ENCODE measurements at regions not wholly inside any gene's neighbourhood (a gene's known extent, or its start where the extent isn't known, plus 50 kb on each side); places are given as distances from the start of the nearest gene placed in this dataset.

DNA sequence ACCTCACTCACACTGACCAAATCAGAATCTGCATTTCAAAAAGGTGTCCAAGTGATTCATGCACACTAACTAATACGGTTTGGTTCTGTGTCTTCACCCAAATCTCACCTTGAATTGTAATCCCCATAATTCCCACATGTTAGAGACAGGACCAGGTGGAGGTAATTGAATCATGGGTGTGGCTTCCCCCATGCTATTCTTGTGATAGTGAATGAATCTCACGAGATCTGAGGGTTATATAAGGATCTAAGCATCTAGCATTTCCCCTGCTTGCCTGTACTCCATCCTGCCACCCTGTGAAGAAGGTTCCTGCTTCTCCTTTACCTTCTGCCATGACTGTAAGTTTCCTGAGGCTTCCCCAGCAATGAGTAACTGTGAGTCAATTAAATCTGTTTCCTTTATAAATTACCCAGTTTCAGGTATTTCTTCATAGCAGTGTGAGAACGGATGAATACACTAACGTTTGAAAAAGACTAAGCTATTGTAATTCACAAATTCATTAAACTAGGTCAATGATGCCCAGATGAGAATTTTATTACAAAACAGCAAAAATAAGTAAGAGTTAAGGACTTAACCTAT is 759.1 kb downstream of the GALC start:
- no peak for DNase-seq (ENCODE audit: low read depth)

- DNase-seq (ENCODE audit: low read depth), result no peak
Observed at GRCh38 chr14:87233266-87233665, 759.7 kb downstream of the GALC start.

- no peak for DNase-seq (ENCODE audit: low read depth)
Observed at GRCh38 chr14:87231336-87232026, 761.5 kb downstream of the GALC start.

DNA sequence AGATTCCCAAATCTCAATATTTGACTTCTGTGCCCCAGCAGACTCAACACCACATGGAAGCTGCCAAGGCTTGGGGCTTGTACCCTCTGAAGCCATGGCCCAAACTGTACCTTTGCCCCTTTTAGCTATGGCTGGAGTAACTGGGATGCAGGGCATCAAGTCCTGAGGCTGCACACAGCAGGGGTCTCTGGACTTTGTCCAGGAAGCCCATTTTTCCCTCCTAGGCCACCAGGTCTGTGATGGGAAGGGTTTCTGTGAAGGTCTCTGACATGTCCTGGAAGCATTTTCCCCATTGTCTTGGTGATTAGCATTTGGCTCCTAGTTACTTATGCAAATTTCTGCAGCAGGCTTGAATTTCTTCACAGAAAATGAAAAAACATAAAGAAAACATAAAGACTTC is 762.3 kb downstream of the GALC start:
- DNase-seq (ENCODE audit: low read depth), result no peak

DNA sequence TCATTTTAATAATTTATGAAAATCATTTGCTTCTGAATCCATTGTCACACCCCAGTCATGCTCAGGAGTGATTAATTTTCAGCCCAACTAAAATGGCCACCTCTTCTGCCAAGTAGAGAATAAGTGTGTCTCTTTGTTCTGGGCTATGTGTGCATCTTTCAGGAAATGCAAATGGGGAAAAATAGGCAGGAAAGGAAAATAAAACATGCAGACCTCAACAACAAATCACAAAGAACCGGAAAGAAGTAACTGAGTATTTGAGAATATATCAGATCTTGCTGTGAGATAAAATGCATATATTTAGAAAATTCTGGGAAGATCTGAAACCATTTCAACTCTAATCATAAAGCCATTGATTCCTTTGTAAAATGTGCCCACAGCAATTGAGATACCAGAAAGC is 763.9 kb downstream of the GALC start:
- DNase-seq (ENCODE audit: low read depth), result no peak

DNA sequence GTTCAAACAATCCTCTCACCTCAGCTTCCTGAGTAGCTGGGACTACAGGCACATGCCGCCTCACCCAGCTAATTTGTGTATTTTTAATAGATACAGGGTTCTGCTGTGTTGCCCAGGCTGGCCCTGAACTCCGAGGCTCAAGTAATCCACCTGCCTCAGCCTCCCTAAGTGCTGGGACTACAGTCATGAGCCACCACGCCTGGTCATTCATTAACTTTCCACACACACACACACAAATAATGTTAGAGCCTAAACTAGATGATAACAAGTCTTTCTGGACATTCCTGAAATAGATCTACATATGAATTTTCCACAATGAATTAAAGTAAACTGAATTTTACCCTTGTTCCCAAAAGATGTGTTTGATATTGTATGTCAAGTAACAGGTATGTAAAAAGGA is 776.0 kb downstream of the GALC start:
- DNase-seq (ENCODE audit: low read depth), result no peak

DNA sequence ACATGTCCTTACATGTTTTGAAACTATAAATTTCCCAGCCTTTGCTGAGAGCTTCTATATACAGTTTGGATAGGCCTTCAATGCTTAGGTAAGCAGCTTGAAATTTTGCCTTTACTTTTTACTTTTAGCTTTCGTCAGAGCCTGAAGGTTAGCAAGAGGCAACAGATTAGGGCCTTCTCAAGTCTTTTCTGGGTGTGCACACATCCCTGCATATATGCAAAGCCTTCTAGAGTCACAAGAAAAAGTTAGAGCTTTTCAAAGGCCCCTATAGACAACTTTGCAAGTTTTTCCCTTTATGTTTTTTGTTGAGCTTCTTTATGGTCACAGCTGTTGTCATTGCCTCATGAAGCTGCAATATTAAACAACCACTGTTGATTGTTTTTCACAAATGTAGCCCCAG is 778.4 kb downstream of the GALC start:
- no peak for DNase-seq (ENCODE audit: low read depth)

GRCh38 chr14:87207756-87208155 is 785.2 kb downstream of the GALC start:
- DNase-seq (ENCODE audit: low read depth), result no peak

DNA sequence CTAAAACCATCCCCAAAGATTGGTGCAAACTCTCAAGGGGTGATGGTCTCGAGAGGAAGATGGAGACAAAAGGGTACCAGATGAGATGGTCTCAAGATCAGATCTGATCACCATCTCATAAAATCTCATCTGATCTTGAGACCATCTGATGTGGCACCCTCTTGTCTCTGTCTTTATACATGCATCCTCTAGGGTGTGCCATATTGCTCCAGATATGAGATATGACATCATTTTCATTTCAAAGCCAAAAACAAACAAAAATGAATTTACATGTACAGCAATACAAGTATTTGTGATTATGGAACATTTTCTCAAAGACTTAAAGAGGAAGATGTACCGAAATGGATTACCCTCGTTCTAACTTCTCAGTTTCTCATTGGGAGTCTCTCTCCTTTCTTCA is 787.2 kb downstream of the GALC start:
- no peak for DNase-seq (ENCODE audit: low read depth)

DNA sequence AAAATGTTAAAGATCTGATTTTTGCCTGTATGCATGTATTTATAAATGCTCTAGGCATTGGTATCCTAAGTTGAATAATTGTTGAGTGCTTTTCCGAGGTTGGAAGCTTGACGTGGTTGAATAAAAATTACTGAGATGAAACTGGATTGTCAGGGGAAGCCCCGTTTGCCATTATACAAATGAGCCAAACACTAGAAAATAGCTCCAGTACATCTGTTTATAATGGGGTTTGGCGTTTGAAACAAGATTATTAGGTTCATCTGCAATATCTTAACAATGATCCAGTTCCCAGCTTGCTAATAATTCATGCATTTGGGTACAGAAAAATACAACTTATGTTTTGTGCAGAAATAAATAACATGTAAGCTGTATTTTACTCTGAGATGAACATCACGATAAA is 789.6 kb downstream of the GALC start:
- DNase-seq (ENCODE audit: low read depth), result no peak

GRCh38 chr14:87199381-87199780 is 793.6 kb downstream of the GALC start:
- no peak for DNase-seq (ENCODE audit: low read depth)

GRCh38 chr14:87196436-87196835 is 796.5 kb downstream of the GALC start:
- no peak for DNase-seq (ENCODE audit: low read depth)

DNA sequence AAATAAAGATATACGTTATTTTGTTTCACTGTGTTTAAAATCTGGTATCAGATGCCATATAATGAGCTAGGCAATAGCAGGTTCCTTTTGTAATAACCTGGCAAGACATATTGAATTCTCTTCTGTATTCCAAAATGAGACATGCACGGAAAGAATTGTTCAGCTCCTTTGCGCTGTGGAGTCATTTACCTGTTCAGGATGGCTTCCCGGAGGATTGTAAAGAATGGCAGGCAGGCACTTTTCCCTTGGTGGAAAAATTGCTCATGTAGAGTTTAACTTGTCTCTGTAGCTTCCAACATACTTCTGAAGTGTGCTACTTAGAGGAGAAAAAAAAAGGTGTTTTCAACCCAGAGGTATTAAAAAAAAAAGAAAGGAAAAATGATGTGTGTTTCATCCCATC is 805.2 kb downstream of the GALC start:
- DNase-seq (ENCODE audit: low read depth), result no peak

DNA sequence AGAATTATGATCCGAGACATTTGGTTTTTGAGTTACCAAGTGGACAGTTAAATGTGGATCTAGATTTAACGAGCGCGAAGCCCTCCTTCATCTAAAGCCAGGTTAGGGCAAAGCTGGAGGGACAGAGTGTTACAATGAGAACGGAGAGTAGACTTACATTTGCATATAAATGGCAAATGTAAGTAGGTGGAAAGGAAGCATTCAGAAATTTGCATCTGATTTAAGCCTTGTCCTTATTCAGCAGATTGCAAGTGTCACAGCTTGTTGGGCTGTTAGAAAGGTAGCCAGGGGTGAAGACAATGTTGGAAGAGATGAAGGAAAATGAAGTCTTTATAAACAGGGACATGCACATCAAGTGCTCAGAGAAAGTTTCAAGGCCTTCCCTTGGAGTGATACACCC is 806.2 kb downstream of the GALC start:
- no peak for DNase-seq (ENCODE audit: low read depth)

GRCh38 chr14:87185961-87186560 is 806.9 kb downstream of the GALC start:
- no peak for DNase-seq (ENCODE audit: low read depth)

DNA sequence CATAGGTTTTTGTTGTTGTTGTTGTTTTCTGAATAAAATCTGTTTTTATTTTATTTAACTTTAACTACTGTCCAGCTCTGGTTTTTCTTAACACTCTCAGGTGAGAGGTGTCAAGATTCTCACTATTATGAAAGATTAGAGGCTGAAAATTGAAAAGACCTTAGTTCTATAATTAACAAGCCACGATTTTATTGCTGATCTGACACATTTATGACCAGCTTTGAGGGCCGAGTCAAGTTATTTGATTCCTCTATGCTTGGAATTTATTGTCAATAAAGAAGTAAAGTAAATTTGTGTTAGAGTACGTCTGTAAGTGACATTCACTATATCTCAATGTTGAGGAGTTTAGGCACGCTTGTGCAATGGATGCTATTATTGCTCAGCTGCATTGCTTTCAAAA is 808.8 kb downstream of the GALC start:
- DNase-seq (ENCODE audit: low read depth), result no peak

DNA sequence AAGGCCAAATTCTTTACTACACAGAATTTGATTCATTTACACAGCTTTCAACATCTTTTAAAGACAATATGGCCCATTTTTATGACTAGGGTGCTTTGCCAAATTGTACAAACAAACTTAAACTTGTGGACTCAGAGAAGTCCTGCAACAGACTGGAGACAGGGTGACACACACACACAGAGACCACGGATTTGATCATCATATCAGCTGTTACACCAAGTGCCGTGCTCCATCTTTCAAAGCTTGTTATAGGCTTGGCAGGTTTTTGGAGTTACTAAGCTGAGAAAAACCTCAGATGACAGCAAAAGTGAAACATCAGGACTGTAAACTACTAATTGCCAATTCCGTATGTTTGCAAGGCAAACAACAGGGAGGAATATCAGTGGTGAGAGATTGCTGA is 811.7 kb downstream of the GALC start:
- DNase-seq (ENCODE audit: low read depth), result no peak

DNA sequence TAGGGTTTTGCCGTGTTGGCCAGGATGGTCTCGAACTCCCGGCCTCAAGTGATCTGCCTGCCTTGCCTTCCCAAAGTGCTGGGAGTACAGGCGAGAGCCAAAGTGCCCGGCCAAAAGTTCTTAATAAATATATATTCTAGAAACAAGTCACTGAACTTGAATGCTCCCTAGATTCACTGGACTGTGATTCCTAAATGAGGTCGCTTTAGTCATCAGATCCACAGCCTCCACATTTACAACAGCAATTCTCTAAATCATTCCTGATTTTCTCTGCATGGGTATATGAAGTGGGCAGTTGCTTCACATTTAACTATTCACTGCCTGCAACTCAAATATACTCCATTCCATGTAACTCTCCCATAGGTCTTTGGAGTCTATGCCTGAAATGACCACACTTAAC is 813.0 kb downstream of the GALC start:
- no peak for DNase-seq (ENCODE audit: low read depth)

- no peak for DNase-seq (ENCODE audit: low read depth)
Observed at GRCh38 chr14:87178277-87178676, 814.7 kb downstream of the GALC start.

DNA sequence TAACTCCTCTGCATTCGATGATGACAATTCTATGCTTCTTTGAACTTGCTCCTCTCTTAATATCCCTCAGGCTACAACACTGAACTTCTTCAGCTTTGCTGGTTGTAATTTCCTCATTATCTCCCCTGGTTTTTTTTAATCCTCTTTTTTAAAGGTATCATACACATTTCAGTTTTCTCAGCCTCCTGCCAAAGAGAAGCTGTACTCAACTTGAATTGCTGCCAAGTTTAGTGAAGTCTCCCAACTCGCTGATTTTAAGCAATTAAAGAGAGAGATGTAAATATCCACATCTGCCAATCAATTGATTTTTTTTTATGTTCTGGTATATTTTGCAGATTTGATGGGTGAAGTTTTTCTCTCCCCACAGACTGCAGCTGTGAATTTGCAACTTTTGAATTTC is 817.8 kb downstream of the GALC start:
- no peak for DNase-seq (ENCODE audit: low read depth)

DNA sequence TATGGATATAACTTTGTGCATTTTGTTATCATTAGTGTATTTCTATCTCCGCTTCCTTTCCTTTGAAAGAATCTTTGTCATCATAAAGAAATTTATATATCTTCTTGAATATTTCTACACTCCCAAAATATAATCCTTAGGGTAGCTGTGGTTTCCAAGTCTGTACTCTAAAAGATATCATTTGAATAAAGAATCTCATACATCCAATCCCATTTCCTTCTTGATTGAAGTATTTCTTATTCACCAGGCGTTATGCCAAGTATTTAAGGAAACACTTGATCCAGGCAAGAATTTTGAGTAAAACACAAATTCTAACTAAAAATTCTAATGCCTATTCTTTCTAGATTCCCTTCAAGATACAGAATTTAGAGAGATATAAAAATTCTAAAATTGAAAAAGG is 821.8 kb downstream of the GALC start:
- DNase-seq (ENCODE audit: low read depth), result no peak

DNA sequence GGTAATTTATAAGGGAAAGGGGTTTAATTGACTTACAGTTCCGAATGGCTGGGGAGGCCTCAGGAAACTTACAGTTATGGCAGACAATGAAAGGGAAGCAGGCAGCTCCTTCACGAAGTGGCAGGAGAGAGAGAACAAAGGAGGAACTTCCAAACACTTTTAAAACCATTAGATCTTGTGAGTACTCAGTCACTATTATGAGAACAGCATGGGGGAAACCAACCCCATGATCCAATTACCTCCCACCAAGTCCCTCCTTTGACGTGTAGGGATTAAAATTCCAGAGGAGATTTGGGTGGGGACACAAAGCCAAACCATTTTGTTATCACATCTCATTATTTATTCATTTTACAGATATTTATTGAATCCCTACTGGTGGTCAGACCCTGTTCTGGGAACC is 822.8 kb downstream of the GALC start:
- no peak for DNase-seq (ENCODE audit: low read depth)

- no peak for DNase-seq (ENCODE audit: low read depth)
Observed at GRCh38 chr14:87169362-87169761, 823.6 kb downstream of the GALC start.

DNA sequence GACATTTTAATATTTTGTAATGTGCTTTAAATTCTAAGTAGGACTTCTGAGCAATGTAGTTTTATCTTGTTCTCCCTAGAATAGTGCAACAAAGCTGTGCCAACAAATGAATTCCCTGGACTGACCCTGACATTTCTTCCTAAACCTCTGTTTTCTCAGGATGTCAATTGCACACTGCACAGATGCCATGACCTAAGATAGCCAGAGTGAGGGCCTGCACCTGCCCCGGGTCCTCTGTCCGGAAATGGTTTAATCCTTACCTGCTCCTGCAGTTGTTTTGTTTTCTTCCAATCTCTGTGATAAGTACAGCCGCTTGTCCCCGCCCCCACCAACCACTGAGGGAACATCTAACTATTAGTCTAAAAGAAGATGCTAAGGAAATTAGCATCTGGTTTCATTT is 831.5 kb downstream of the GALC start:
- DNase-seq (ENCODE audit: low read depth), result no peak

Data from non-pigmented ciliary epithelial cell (primary cell).